Daoy (cell line): ENCODE measurements at regions not wholly inside any gene's neighbourhood (a gene's known extent, or its start where the extent isn't known, plus 50 kb on each side); places are given as distances from the start of the nearest gene placed in this dataset.
"Not testable (repeated sequence)": the region's sequence is repeated elsewhere in the genome, so short reads cannot be mapped to it uniquely, and the experiment has no call there.

Experiments
- DNase-seq: peaks from one replicate; pipeline ENCODE4 v3.0.0-alpha.2; 2015; ENCODE audit warnings: low read depth

DNA sequence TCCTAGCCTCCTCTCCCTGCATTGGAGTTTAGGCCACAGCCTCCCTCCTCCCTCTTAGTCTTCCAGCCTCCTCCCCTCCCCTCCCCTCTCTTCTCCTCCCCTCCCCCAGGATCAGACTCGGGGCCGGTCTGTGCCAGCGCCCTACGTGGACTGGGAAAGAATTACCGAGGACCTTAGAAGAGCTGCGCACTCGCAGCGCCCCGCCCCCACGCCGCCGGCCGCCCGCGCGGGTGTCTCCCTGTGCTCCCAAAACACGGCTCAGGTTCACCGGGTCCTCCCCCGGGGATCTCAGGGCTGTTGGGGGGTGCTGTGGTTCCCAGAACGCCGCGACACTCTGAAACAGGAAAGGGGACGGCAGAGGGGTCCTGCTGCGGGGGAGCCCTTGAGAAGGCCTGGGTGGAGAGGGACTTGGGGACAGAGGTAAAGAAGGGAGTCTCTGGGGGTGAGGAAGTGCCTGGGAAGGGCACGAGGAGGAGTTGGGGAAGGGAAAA, 122.3 kb upstream of the TBL1X start:
- peak; percentile 67 for DNase-seq

DNA sequence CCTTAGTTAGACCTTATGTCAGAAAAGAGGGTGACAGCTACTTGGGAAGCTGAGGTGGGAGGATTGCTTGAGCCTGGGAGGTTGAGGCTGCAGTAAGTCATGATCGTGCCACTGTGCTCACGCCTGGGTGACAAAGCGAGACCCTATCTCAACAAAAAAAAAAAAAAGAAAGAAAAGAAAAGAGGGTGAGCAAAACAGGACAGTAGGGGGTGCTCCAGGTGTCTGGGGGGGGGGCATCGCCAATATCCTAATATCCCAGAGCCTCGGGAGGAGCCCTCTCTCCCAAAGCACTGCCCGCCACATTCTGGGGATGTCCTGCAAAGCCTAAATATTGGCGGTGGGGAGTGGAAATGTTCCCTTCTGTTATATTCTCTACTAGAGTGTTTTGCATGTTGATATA, 120.9 kb upstream of the TBL1X start:
- no peak for DNase-seq

- no peak for DNase-seq
These were observed 118.9 kb upstream of the TBL1X start for GRCh38 chrX:9345957-9346356.

DNA sequence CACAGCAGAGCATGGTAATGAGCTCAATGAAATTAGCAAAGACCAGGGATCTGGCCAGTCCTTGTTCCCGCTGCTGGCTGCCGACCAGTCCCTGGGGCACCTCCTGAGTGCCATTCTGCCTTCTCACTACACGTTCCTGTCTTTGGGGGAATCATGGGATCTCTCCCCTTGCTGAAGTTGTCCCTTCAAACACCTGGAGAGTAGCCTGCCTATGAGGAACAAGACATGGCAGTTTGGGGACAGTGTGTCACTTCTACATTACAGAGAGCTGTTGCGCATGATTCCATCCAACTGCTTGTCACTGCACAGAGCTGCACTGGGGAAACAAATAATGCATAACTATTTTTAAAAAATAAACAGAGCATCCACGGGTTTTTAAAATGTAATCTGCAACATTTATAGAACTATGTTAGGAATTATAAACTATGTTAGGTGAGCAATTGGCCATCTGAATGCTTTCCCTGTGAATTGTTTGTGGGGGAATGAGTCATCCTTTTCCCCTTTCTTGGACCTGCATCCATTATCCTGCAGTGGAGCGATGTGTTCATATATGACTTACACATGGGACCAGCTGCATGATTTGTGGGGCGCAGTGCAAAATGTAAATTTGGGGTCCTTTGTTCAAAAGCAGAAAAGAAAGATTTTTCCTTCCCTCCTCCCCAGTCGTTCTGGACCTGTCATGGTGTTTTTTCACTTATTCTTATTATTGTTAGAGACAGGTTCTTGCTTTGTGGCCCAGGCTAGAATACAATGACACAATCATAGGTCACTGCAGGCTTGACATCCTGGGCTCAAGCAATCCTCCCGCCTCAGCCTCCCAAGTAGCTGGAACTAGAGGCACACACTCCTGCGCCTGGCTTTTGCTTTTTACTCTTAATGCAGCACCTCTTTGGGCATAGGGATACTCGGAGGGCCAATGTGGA, 115.0 kb upstream of the TBL1X start:
- DNase-seq, result peak; percentile 41

- no peak for DNase-seq
These were observed 113.7 kb upstream of the TBL1X start for GRCh38 chrX:9351126-9351525.

GRCh38 chrX:9352243-9352642, 112.6 kb upstream of the TBL1X start:
- no peak for DNase-seq

GRCh38 chrX:9352694-9353411, 112.0 kb upstream of the TBL1X start:
- DNase-seq, result no peak

DNA sequence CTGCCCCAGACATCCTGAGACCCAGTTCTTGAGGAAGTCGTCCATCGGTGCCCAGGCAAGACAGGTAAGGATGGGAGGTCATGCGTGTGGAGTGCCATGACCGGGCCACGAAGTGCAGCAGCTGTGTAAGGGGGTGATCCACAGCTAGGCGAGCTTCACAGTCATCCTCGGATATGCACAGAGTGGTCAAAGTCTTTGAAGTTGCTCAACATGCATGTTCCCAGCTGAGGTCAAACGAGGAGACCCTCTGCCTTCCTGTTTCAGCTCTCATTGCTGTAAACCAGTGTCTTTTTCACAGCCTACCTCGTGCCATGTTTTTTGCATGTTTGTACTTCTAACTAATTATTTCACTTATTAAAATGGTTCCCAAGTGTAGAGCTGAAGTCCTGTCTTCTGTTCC, 109.9 kb upstream of the TBL1X start:
- no peak for DNase-seq

- no peak for DNase-seq
These were observed 109.1 kb upstream of the TBL1X start for GRCh38 chrX:9355739-9356138.

GRCh38 chrX:9356846-9357245, 108.0 kb upstream of the TBL1X start:
- no peak for DNase-seq

- no peak for DNase-seq
These were observed 107.2 kb upstream of the TBL1X start for GRCh38 chrX:9357518-9358114.

DNA sequence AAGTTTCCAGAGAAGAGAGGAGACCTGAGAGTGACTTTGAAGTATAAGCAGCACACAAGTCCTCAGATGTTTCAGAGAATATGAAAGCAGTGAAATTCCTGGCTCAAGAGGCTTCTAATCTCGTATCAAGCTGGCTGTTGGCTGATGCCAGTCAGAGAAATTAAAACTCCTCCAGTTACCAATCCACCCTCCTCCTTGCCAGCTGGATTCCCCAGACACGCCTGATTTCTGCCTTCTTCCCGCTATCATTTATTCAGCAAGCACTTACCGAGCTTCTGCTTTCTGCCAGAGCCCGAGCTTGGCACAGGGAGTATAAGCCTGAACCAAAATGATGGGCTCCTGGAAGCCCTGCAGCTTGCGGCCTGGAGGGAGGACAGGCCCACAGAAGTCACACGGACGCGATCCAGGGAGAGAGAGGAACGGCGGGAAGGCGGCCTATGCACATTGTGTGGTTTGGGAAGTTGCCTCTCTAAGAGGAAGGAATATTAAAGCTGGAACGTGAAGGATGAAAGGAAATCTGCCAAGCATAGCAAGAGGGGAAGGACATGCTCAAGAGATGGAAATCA, 102.4 kb upstream of the TBL1X start:
- DNase-seq, result no peak

DNA sequence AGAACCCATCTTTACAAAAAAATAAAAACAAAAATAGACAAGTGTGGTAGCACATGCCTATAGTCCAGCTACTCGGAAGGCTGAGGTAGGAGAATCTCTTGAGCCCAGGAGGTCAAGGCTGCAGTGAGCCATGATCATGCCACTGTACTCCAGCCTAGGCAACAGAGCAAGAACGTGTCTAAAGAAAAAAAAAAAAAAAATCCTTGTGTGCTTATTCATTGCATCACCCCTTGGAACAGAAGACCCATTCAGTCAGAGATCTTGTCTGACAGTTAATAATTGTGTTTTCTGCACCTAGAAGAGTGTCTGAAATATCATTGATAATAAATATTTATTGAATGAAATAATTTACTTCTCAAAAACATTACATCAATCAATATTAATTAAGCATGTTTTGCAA, 97.4 kb upstream of the TBL1X start:
- no peak for DNase-seq

DNA sequence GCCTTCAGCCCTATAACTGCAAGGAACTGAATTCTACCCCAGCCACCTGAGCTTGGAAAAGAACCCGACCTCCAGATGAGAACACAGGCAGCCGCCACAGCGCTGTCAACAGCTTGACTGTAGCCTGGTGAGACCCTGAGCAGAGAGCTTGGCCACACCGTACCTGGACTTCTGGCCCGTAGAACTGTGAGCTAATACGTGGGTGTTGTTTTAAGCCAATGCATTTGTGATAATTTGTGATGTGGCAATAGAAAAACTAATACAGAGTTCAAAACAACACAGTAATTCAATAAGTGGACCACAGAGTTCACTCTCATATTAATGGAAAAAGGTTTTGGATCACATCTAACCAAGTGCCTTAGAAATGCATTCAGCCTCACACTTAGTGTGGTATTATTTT, 96.6 kb upstream of the TBL1X start:
- no peak for DNase-seq

GRCh38 chrX:9369802-9370291, 95.0 kb upstream of the TBL1X start:
- no peak for DNase-seq

DNA sequence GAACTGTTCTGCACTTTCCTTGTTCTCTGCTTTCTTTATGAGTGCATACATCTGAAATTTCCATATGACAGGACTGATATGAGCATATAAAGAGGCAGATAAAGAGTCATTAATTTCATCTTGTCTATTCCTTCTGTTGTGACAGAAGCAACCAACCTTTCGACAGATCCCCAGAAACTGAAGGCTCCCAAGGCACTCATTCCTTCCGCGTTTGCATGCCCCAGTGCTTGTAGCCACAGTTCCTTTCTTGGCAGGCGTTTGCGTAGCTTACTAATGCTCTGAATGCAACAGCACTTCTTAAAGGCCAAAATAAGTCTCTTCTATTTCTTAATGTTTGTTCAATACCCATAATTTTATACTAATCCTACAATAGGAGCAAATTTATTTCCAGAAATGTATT, 94.0 kb upstream of the TBL1X start:
- no peak for DNase-seq

- DNase-seq, result no peak
These were observed 92.0 kb upstream of the TBL1X start for GRCh38 chrX:9372866-9373265.

GRCh38 chrX:9373789-9374188, 91.1 kb upstream of the TBL1X start:
- DNase-seq, result no peak

DNA sequence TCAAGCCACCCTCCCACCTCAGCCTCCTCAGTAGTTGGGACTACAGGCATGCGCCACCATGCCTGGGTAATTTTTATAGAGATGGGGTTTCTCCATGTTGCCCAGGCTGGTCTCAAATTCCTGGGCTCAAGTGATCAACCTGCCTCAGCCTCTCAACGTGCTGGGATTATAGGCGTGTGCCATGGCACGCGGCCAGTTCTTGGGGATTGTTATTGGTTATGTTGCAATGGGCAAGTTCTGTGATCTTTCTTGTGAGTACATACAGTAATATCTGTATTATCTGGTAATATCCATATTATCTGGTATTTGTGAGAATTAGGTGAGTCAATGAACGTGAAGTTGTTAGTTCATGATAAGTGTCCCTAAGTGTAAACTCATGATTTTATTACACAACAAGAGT, 90.3 kb upstream of the TBL1X start:
- no peak for DNase-seq

GRCh38 chrX:9376111-9376510, 88.7 kb upstream of the TBL1X start:
- no peak for DNase-seq

GRCh38 chrX:9377216-9377615, 87.6 kb upstream of the TBL1X start:
- DNase-seq, result not testable (repeated sequence)
